ENCODE measurements at regions not wholly inside any gene's neighbourhood (a gene's known extent, or its start where the extent isn't known, plus 50 kb on each side); places are given as distances from the start of the nearest gene placed in this dataset.

GRCh38 chr5:72030237-72030636 is 77.0 kb upstream of the MAP1B start:
- DNase-seq (ENCODE audit: low read depth in 4 of 4, low spot score in 3 of 4), result no peak

GRCh38 chr5:72032788-72033187 is 74.5 kb upstream of the MAP1B start:
- DNase-seq (ENCODE audit: low read depth in 4 of 4, low spot score in 3 of 4), result no peak

DNA sequence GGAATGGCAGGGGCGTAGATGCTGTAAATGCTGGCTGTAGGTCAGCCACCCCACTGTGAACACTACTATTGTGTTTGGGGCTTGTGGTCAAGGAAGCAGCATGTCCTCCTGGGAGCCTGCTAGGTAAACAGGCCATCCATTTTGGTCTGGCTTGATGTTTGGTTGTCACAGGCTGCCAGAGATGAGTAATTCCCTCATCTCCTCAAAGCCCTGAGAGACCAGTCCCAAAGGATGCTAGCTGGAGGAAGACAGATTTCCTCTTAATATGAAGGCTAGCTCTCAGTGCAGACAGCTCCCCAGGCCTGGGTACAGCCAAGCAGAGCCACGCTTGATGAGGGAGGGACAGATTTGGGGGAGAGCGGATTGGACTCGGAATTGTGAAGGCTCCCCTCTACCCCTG is 72.5 kb upstream of the MAP1B start:
- DNase-seq (ENCODE audit: low read depth in 4 of 4, low spot score in 3 of 4), result no peak

DNA sequence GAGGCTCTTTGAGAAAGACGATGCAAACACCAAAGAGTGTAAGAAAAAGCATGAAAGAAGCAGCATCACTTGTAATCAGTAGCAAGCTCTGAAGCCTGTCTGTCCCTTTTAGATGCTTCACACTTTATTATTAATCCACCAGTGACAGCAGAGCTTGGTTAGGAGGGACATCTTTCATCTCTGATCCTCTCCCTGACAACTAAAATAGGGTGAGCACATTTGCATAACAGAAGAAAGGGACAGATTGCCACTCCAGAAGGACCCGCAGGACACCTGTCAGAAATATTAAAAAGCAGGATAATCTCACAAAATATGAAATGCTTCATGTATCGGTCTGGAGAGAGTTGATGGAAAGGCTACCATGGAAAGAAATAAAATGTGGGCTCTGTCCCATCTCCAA is 71.4 kb upstream of the MAP1B start:
- no peak for DNase-seq (ENCODE audit: low read depth in 4 of 4, low spot score in 3 of 4)

GRCh38 chr5:72036951-72037350 is 70.3 kb upstream of the MAP1B start:
- no peak for DNase-seq (ENCODE audit: low read depth in 4 of 4, low spot score in 3 of 4)

- no peak for DNase-seq (ENCODE audit: low read depth in 4 of 4, low spot score in 3 of 4)
Measured at GRCh38 chr5:72040513-72040912, 66.8 kb upstream of the MAP1B start.

DNA sequence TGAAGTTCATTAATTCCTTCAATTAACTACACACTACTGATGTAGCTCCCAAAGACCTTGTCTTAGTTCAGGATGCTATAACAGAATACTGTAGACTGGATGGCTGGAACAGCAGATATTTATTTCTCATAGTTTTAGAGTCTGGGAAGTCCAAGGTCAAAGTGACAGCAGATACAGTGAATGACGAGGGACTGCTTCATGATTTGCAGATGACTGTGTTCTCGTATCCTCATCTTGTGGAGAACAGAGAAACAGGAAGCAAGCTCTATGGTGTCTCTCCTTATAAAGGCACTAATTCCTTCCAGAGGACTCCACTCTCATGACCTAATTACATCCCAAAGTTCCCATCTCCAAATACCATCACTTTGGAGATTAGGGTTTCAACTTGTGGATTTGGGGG is 65.6 kb upstream of the MAP1B start:
- no peak for DNase-seq (ENCODE audit: low read depth in 4 of 4, low spot score in 3 of 4)

DNA sequence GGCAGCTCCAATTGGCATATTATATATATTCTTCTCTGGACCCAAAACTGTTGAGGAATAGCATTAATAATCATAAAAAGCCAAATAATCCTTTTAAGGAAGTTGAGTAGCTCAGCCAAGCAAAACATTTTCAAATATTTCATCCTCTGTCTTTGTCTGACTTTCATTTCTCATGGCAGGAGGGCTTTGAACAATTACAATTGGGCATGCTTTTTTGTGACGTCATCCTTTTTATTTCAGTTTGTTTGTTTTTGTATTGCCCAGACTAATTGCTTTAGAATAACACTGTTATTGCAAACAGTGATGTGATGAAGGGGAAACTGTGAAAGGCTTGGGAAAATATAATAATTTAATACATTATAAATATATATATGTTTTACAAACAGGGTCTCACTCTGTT is 65.2 kb upstream of the MAP1B start:
- DNase-seq (ENCODE audit: low read depth in 4 of 4, low spot score in 3 of 4), result no peak

DNA sequence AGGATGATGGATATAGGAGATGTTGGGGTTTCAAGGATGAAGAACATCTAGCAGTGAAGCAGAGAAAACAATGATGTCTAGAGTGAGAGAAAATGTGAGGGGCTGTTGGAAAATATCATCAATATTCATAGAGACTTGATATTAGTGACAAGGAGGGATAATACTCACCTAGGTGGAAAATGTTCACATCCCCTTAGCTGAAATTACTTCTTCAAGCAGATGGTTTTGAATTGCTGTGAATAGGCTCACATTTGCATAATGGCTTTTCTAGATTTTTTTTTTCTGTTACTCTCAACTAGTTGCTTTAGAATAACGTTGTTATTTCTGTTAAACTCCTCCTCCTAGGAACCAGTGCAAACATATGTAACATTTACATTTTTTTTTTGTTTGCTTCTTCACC is 61.6 kb upstream of the MAP1B start:
- DNase-seq (ENCODE audit: low read depth in 4 of 4, low spot score in 3 of 4), result no peak

GRCh38 chr5:72046106-72046505 is 61.2 kb upstream of the MAP1B start:
- no peak for DNase-seq (ENCODE audit: low read depth in 4 of 4, low spot score in 3 of 4)

- no peak for DNase-seq (ENCODE audit: low read depth in 4 of 4, low spot score in 3 of 4)
Measured at GRCh38 chr5:72055636-72056035, 51.6 kb upstream of the MAP1B start.

Measured in right renal pelvis (tissue), 4 donors.